ENCODE measurements at regions not wholly inside any gene's neighbourhood (a gene's known extent, or its start where the extent isn't known, plus 50 kb on each side); places are given as distances from the start of the nearest gene placed in this dataset.
A peak's percentile ranks its signal among the peaks of the same experiment; 100 is the strongest.
"Not testable (repeated sequence)": the region's sequence is repeated elsewhere in the genome, so short reads cannot be mapped to it uniquely, and the experiment has no call there.

DNA sequence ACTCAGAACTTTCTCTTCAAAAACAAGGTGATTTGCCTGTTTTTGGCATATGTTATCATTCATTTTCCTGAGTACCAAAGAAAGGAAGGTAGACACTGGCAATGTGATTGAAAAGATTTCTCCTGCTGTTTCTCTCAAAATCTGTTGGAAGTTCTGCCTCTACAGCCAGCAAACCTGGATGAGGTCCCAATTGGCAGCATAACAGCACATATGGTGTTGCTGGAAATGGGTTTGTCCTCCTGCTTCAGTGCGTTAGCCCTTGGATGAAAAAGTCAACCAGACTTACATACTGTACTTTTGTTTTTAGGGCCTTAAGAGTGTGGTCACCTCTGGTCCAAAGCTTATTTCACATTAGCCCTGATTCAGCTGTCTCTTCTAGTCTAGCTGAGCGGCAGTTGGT lies 237.6 kb upstream of the MME start:
- Histone ChIP-seq H3K4me1 (no peaks in the 10 kb centered on the region), H3K4me3 (no peak overlapping the region), H3K4me2 (no peak overlapping the region), H3K9me3 (no peaks in the 10 kb centered on the region), H3K27ac (no peak overlapping the region)
- POLR2A ChIA-PET, result no interaction called here
- WGBS (ENCODE audit: missing lambda C conversion rate), result 42% methylated on average over 2 of the region's 2 CpGs
- ATAC-seq (no peak), DNase-seq (ENCODE audit: low read depth in 1 of 2, low spot score in 1 of 2) (no peak), FAIRE-seq (no peak)
- CTCF ChIA-PET, result no interaction called here
- TF ChIP-seq E2F6 (IDR thresholded peaks at IDR 0.05; ENCODE audit: borderline replicate concordance, low read depth) (no peak), RCOR1 (IDR thresholded peaks at IDR 0.05; ENCODE audit: low read depth, low read length) (no peak), RARB (CRISPR knock-in tag; IDR thresholded peaks at IDR 0.05) (no peak), CBX2 (IDR thresholded peaks at IDR 0.05; ENCODE audit: borderline replicate concordance, low read depth) (no peak)
- TF ChIP-seq, protein P1, sequence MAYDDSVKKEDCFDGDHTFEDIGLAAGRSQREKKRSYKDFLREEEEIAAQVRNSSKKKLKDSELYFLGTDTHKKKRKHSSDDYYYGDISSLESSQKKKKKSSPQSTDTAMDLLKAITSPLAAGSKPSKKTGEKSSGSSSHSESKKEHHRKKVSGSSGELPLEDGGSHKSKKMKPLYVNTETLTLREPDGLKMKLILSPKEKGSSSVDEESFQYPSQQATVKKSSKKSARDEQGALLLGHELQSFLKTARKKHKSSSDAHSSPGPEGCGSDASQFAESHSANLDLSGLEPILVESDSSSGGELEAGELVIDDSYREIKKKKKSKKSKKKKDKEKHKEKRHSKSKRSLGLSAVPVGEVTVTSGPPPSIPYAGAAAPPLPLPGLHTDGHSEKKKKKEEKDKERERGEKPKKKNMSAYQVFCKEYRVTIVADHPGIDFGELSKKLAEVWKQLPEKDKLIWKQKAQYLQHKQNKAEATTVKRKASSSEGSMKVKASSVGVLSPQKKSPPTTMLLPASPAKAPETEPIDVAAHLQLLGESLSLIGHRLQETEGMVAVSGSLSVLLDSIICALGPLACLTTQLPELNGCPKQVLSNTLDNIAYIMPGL (CRISPR knock-in tag; IDR thresholded peaks at IDR 0.05; ENCODE audit: borderline replicate concordance), result no peak

- no peak for TF ChIP-seq MAZ (IDR thresholded peaks at IDR 0.05; ENCODE audit: borderline replicate concordance, low read depth, low read length)
- DNase-seq (ENCODE audit: low read depth in 1 of 2, low spot score in 1 of 2) (no peak), ATAC-seq (no peak), FAIRE-seq (peak; percentile 7)
- Histone ChIP-seq H3K4me1 (no peaks in the 10 kb centered on the region), H3K27ac (no peak overlapping the region), H3K4me3 (no peak overlapping the region), H3K4me2 (no peak overlapping the region), H3K9me3 (no peaks in the 10 kb centered on the region)
- WGBS (ENCODE audit: missing lambda C conversion rate), result 32% methylated on average over 3 of the region's 3 CpGs
- ChIA-PET POLR2A (no interaction called here), CTCF (no interaction called here)
Observed at GRCh38 chr3:154835639-154836038, 244.5 kb upstream of the MME start.

- H3K4me3 ChIP-seq; CTCF ChIA-PET; ATAC-seq; H3K4me1 ChIP-seq; H3K27ac ChIP-seq; H3K4me2 ChIP-seq; FAIRE-seq; DNase-seq (ENCODE audit: low read depth in 1 of 2, low spot score in 1 of 2); POLR2A ChIA-PET; H3K9me3 ChIP-seq: not testable (repeated sequence)
- WGBS (ENCODE audit: missing lambda C conversion rate), result 36% methylated on average over 12 of the region's 12 CpGs
Observed at GRCh38 chr3:154834831-154835230, 245.3 kb upstream of the MME start.

GRCh38 chr3:154829929-154830328 lies 250.2 kb upstream of the MME start:
- no peak for TF ChIP-seq ELK1 (IDR thresholded peaks at IDR 0.05; ENCODE audit: low read depth, low read length)
- no peak for ATAC-seq
- H3K4me3 ChIP-seq, result no peak overlapping the region

GRCh38 chr3:154819491-154819890 lies 260.6 kb upstream of the MME start:
- Histone ChIP-seq H3K4me2 (no peak overlapping the region), H3K4me1 (no peaks in the 10 kb centered on the region), H3K9me3 (no peaks in the 10 kb centered on the region), H3K27ac (no peak overlapping the region), H3K4me3 (no peak overlapping the region)
- ATAC-seq, result no peak
- FAIRE-seq, result no peak
- WGBS (ENCODE audit: missing lambda C conversion rate), result 12% methylated on average over 3 of the region's 3 CpGs
- POLR2A ChIA-PET, result no interaction called here
- CTCF ChIA-PET, result interaction anchor here (0.5 kb wide), 1 partner anchor 168 kb away, joined by 3 read pairs; no protein-coding TSS in a partner anchor
- DNase-seq (ENCODE audit: low read depth in 1 of 2, low spot score in 1 of 2), result no peak
- TF ChIP-seq EHMT2 (IDR thresholded peaks at IDR 0.05; ENCODE audit: low read depth) (no peak), BCL3 (IDR thresholded peaks at IDR 0.05) (no peak), CTCF (IDR thresholded peaks at IDR 0.05) (no peak), MAFK (IDR thresholded peaks at IDR 0.05; ENCODE audit: partially characterized antibody) (no peak), CBX2 (IDR thresholded peaks at IDR 0.05; ENCODE audit: borderline replicate concordance, low read depth) (no peak), HOXB13 (CRISPR knock-in tag; IDR thresholded peaks at IDR 0.05; ENCODE audit: low read depth) (no peak), ESRRA (IDR thresholded peaks at IDR 0.05; ENCODE audit: borderline replicate concordance, low read length) (no peak), SMC3 (IDR thresholded peaks at IDR 0.05) (no peak), CHD4 (IDR thresholded peaks at IDR 0.05; ENCODE audit: borderline replicate concordance) (no peak)
- TF ChIP-seq, protein P2, sequence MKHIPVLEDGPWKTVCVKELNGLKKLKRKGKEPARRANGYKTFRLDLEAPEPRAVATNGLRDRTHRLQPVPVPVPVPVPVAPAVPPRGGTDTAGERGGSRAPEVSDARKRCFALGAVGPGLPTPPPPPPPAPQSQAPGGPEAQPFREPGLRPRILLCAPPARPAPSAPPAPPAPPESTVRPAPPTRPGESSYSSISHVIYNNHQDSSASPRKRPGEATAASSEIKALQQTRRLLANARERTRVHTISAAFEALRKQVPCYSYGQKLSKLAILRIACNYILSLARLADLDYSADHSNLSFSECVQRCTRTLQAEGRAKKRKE (CRISPR knock-in tag; IDR thresholded peaks at IDR 0.05; ENCODE audit: low read depth), result no peak

More at GRCh38 chr3:154829929-154830328, 250.2 kb upstream of the MME start:
- WGBS (ENCODE audit: missing lambda C conversion rate), result 13% methylated on average over 2 of the region's 2 CpGs
- no peak overlapping the region for H3K27ac ChIP-seq
- no peak for DNase-seq (ENCODE audit: low read depth in 1 of 2, low spot score in 1 of 2)
- H3K4me2 ChIP-seq, result no peak overlapping the region
- H3K4me1 ChIP-seq, result no peaks in the 10 kb centered on the region
- FAIRE-seq, result no peak
- CTCF ChIA-PET, result interaction anchor here (0.6 kb wide), 1 partner anchor 201 kb away, joined by 3 read pairs; no protein-coding TSS in a partner anchor
- no peaks in the 10 kb centered on the region for H3K9me3 ChIP-seq
- POLR2A ChIA-PET, result no interaction called here

Data from A549 (cell line).